HEK293 (cell line): ENCODE measurements at regions not wholly inside any gene's neighbourhood (a gene's known extent, or its start where the extent isn't known, plus 50 kb on each side); places are given as distances from the start of the nearest gene placed in this dataset.

ENCODE experiments used
- CTCF ChIA-PET: fragments of 350-600 bp; formaldehyde crosslinking; extraction: SDS; loops from one replicate; lab custom pipeline; 2021; ENCODE audit warnings: antibody characterized with exemption; lab: Yijun Ruan, JAX
- POLR2A ChIA-PET: fragments of 300-600 bp; formaldehyde crosslinking; extraction: SDS; loops from one replicate; lab custom pipeline; 2020; ENCODE audit warnings: antibody characterized with exemption, inconsistent platforms; lab: Yijun Ruan, JAX
- H3K27ac ChIP-seq: fragments of 200-500 bp; sonication (Bioruptor generic); 2 replicates; pipeline ENCODE4 v1.5.1; 2014; ENCODE audit warnings: low read depth, low read length, control low read depth, inconsistent platforms; ENCODE audit errors: extremely low read depth
- H3K36me3 ChIP-seq, 2 experiments: fragments of 200-500 bp in 1 of 2; sonication (Bioruptor generic) in 1 of 2; 1 replicate in 1 of 2; 2 replicates in 1 of 2; pipeline ENCODE4 v1.5.1; 2014 to 2017; ENCODE audit warnings: inconsistent platforms in 2 of 2, low read length in 2 of 2; ENCODE audit not compliant: control insufficient read depth in 2 of 2, insufficient read depth in 1 of 2
- H3K4me1 ChIP-seq: fragments of 200-500 bp; sonication (Bioruptor generic); 2 replicates; pipeline ENCODE4 v1.5.1; 2014; ENCODE audit warnings: mild to moderate bottlenecking, low read length, inconsistent platforms; ENCODE audit not compliant: control insufficient read depth, insufficient read depth
- H3K4me3 ChIP-seq: 2 replicates; pipeline ENCODE4 v1.5.1; 2011; ENCODE audit warnings: low read depth, mild to moderate bottlenecking, control low read depth, low read length, moderate library complexity
- H3K9me3 ChIP-seq: fragments of 200-500 bp; sonication (Bioruptor generic); 2 replicates; pipeline ENCODE4 v1.5.1; 2014; ENCODE audit warnings: low read depth, low read length, inconsistent platforms; ENCODE audit not compliant: control insufficient read depth, insufficient read depth
- EGR2 ChIP-seq: fragments of 450-650 bp; formaldehyde crosslinking; IDR thresholded peaks from 2 replicates; pipeline ENCODE4 v1.5.1; 2016; ENCODE audit warnings: low read depth, missing biosample characterization, missing genetic modification characterization
- FEZF1 ChIP-seq: fragments of 450-650 bp; formaldehyde crosslinking; IDR thresholded peaks from 2 replicates; pipeline ENCODE4 v1.5.1; 2016; ENCODE audit warnings: missing biosample characterization, missing genetic modification characterization
- GLIS1 ChIP-seq: fragments of 450-650 bp; formaldehyde crosslinking; IDR thresholded peaks from 2 replicates; pipeline ENCODE4 v1.5.1; 2016; ENCODE audit warnings: missing biosample characterization, missing genetic modification characterization
- HOXA7 ChIP-seq: sonication (generic); formaldehyde crosslinking; IDR thresholded peaks from 2 replicates; pipeline ENCODE4 v1.8.1; 2022; ENCODE audit warnings: missing genetic modification reagents, borderline replicate concordance
- KLF9 ChIP-seq: fragments of 450-650 bp; formaldehyde crosslinking; IDR thresholded peaks from 2 replicates; pipeline ENCODE4 v1.5.1; 2016; ENCODE audit warnings: missing biosample characterization, missing genetic modification characterization, low read depth
- OSR2 ChIP-seq: fragments of 450-650 bp; formaldehyde crosslinking; IDR thresholded peaks from 2 replicates; pipeline ENCODE4 v1.5.1; 2016; ENCODE audit warnings: missing biosample characterization, missing genetic modification characterization
- SCRT1 ChIP-seq: fragments of 450-650 bp; formaldehyde crosslinking; IDR thresholded peaks from 2 replicates; pipeline ENCODE4 v1.5.1; 2016; ENCODE audit warnings: missing biosample characterization, missing genetic modification characterization, borderline replicate concordance
- TRIM28 ChIP-seq: IDR thresholded peaks from 2 replicates; pipeline ENCODE4 v1.6.1; 2011; ENCODE audit warnings: low read length, control low read depth, borderline replicate concordance
- YY2 ChIP-seq: fragments of 450-650 bp; formaldehyde crosslinking; IDR thresholded peaks from 2 replicates; pipeline ENCODE4 v1.5.1; 2016; ENCODE audit warnings: missing biosample characterization, missing genetic modification characterization
- ZFP69B ChIP-seq: fragments of 450-650 bp; formaldehyde crosslinking; IDR thresholded peaks from 2 replicates; pipeline ENCODE4 v1.5.1; 2016; ENCODE audit warnings: missing biosample characterization, missing genetic modification characterization
- ZNF114 ChIP-seq: fragments of 450-650 bp; formaldehyde crosslinking; IDR thresholded peaks from 2 replicates; pipeline ENCODE4 v1.5.0; 2017; ENCODE audit warnings: missing biosample characterization, missing genetic modification characterization
- ZNF133 ChIP-seq: fragments of 450-650 bp; formaldehyde crosslinking; IDR thresholded peaks from 2 replicates; pipeline ENCODE4 v1.5.1; 2016; ENCODE audit warnings: missing biosample characterization, missing genetic modification characterization
- ZNF248 ChIP-seq: fragments of 450-650 bp; formaldehyde crosslinking; IDR thresholded peaks from 2 replicates; pipeline ENCODE4 v1.5.1; 2017; ENCODE audit warnings: missing biosample characterization, missing genetic modification characterization
- ZNF394 ChIP-seq: fragments of 450-650 bp; formaldehyde crosslinking; IDR thresholded peaks from 2 replicates; pipeline ENCODE4 v1.5.1; 2016; ENCODE audit warnings: missing biosample characterization, missing genetic modification characterization, mild to moderate bottlenecking, moderate library complexity, borderline replicate concordance
- ZNF426 ChIP-seq: fragments of 450-650 bp; formaldehyde crosslinking; IDR thresholded peaks from 2 replicates; pipeline ENCODE4 v1.5.1; 2017; ENCODE audit warnings: missing biosample characterization, missing genetic modification characterization, mild to moderate bottlenecking, inconsistent platforms, moderate library complexity
- ZNF501 ChIP-seq: fragments of 450-650 bp; formaldehyde crosslinking; IDR thresholded peaks from 2 replicates; pipeline ENCODE4 v1.5.1; 2016; ENCODE audit warnings: missing biosample characterization, missing genetic modification characterization
- ZNF624 ChIP-seq: fragments of 450-650 bp; formaldehyde crosslinking; IDR thresholded peaks from 2 replicates; pipeline ENCODE4 v1.5.1; 2017; ENCODE audit warnings: missing biosample characterization, missing genetic modification characterization
- ZNF660 ChIP-seq: fragments of 450-650 bp; IDR thresholded peaks from 2 replicates; pipeline ENCODE4 v1.5.1; 2018; ENCODE audit warnings: missing biosample characterization, mild to moderate bottlenecking, missing genetic modification characterization
- ZNF664 ChIP-seq: fragments of 450-650 bp; formaldehyde crosslinking; IDR thresholded peaks from 2 replicates; pipeline ENCODE4 v1.5.1; 2016; ENCODE audit warnings: missing biosample characterization, missing genetic modification characterization
- ZNF747 ChIP-seq: fragments of 450-650 bp; formaldehyde crosslinking; IDR thresholded peaks from 2 replicates; pipeline ENCODE4 v1.5.1; 2016; ENCODE audit warnings: missing biosample characterization, missing genetic modification characterization
- ZNF768 ChIP-seq: fragments of 450-650 bp; formaldehyde crosslinking; IDR thresholded peaks from 2 replicates; pipeline ENCODE4 v1.5.1; 2018; ENCODE audit warnings: missing biosample characterization, mild to moderate bottlenecking, missing genetic modification characterization
- ZNF776 ChIP-seq: fragments of 450-650 bp; formaldehyde crosslinking; IDR thresholded peaks from 2 replicates; pipeline ENCODE4 v1.5.0; 2017; ENCODE audit warnings: missing biosample characterization, missing genetic modification characterization, borderline replicate concordance
- ZNF792 ChIP-seq: fragments of 450-650 bp; formaldehyde crosslinking; IDR thresholded peaks from 2 replicates; pipeline ENCODE4 v1.5.1; 2016; ENCODE audit warnings: missing biosample characterization, missing genetic modification characterization
- ZSCAN16 ChIP-seq: fragments of 450-650 bp; formaldehyde crosslinking; IDR thresholded peaks from 2 replicates; pipeline ENCODE4 v1.5.1; 2016; ENCODE audit warnings: missing biosample characterization, missing genetic modification characterization
- TF ChIP-seq, protein P1 (sequence below): fragments of 450-650 bp; formaldehyde crosslinking; IDR thresholded peaks from 2 replicates; pipeline ENCODE4 v1.5.1; 2016; ENCODE audit warnings: missing biosample characterization, missing genetic modification characterization

DNA sequence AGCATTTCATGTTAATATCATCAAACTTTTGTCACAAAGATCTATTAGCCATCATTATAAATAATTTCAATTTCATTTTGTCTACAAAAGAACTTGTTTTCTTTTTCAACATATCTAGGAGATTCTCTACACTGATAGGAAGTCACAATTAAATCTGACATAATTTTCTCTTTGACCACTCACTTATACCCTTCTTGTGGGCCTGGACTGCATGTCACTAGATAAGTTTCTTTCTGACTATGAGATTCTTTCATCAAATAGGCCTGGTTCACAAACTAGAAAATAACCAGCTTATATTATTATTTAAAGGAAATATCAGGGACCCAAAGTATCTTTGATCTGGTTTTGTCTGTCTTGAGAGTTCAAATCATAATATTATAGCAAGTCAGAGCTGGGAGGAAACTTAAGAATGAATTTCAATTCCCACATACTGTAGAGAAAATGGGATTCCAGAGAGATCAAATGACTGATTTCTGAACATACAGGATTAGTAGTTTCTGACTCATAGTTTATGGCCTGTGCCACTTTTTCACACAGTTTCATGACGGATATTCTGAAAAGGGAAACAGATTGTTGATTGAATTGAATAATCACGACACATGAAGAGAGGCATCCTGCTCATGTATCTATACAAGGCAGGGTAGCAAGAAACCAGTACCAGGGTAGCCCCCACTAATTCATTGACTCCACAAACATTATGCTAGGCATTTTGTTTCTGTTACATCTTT is 355.8 kb downstream of the GPATCH2 start:
- H3K27ac ChIP-seq, result no peak overlapping the region
- no peaks in the 10 kb centered on the region for H3K9me3 ChIP-seq
- no peaks in the 10 kb centered on the region for H3K36me3 ChIP-seq
- TF ChIP-seq ZNF768 (tag by site-specific recombination) (no peak), YY2 (no peak), TRIM28 (no peak), GLIS1 (tag by site-specific recombination) (no peak), ZNF660 (tag by site-specific recombination) (no peak), KLF9 (tag by site-specific recombination) (no peak), ZNF394 (tag by site-specific recombination) (no peak), FEZF1 (tag by site-specific recombination) (no peak), SCRT1 (tag by site-specific recombination) (no peak), HOXA7 (CRISPR knock-in tag) (no peak), ZNF792 (tag by site-specific recombination) (no peak), ZNF248 (tag by site-specific recombination) (no peak), ZNF776 (tag by site-specific recombination) (no peak), ZFP69B (no peak)
- TF ChIP-seq, protein P1, sequence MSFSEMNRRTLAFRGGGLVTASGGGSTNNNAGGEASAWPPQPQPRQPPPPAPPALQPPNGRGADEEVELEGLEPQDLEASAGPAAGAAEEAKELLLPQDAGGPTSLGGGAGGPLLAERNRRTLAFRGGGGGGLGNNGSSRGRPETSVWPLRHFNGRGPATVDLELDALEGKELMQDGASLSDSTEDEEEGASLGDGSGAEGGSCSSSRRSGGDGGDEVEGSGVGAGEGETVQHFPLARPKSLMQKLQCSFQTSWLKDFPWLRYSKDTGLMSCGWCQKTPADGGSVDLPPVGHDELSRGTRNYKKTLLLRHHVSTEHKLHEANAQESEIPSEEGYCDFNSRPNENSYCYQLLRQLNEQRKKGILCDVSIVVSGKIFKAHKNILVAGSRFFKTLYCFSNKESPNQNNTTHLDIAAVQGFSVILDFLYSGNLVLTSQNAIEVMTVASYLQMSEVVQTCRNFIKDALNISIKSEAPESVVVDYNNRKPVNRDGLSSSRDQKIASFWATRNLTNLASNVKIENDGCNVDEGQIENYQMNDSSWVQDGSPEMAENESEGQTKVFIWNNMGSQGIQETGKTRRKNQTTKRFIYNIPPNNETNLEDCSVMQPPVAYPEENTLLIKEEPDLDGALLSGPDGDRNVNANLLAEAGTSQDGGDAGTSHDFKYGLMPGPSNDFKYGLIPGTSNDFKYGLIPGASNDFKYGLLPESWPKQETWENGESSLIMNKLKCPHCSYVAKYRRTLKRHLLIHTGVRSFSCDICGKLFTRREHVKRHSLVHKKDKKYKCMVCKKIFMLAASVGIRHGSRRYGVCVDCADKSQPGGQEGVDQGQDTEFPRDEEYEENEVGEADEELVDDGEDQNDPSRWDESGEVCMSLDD (tag by site-specific recombination), result no peak
- ChIA-PET POLR2A (no interaction called here), CTCF (no interaction called here)
- H3K4me3 ChIP-seq, result no peak overlapping the region
- no peaks in the 10 kb centered on the region for H3K4me1 ChIP-seq

DNA sequence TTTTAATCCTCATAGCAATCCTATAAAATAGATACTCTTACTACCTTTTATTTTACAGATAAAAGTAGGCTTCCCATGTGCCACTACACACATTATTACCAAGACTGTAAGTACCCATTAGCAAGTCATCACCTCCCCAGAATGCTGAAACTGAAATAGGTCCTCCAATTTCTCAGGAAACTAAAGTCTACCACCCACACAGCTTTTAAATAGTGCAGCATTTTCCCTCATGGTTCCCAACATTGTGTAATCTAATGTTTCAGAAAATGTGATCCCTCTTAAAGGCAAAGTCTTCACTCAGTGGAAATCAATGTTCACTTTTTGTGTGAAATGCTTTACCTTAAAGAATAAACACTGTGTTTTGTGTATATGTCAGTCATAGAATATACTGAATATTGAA is 356.5 kb downstream of the GPATCH2 start:
- no peak overlapping the region for H3K4me3 ChIP-seq
- no peaks in the 10 kb centered on the region for H3K9me3 ChIP-seq
- no peak overlapping the region for H3K27ac ChIP-seq
- POLR2A ChIA-PET, result no interaction called here
- no peaks in the 10 kb centered on the region for H3K36me3 ChIP-seq
- TF ChIP-seq EGR2 (tag by site-specific recombination) (no peak), ZNF747 (tag by site-specific recombination) (no peak)
- CTCF ChIA-PET, result no interaction called here
- no peaks in the 10 kb centered on the region for H3K4me1 ChIP-seq

GRCh38 chr1:217273866-217274265 is 357.0 kb downstream of the GPATCH2 start:
- CTCF ChIA-PET, result no interaction called here
- Histone ChIP-seq H3K36me3 (no peaks in the 10 kb centered on the region), H3K27ac (no peak overlapping the region), H3K4me1 (no peaks in the 10 kb centered on the region), H3K9me3 (no peaks in the 10 kb centered on the region), H3K4me3 (no peak overlapping the region)
- no peak for TF ChIP-seq ZNF660 (tag by site-specific recombination)
- no peak for TF ChIP-seq ZNF664 (tag by site-specific recombination)
- TF ChIP-seq ZNF114 (tag by site-specific recombination), result no peak
- TF ChIP-seq ZNF426, result no peak
- no peak for TF ChIP-seq ZSCAN16 (tag by site-specific recombination)
- TF ChIP-seq ZNF776 (tag by site-specific recombination), result no peak
- TF ChIP-seq ZNF501, result no peak
- TF ChIP-seq ZFP69B, result no peak
- no peak for TF ChIP-seq OSR2 (tag by site-specific recombination)
- TF ChIP-seq ZNF133 (tag by site-specific recombination), result no peak
- no peak for TF ChIP-seq ZNF624 (tag by site-specific recombination)
- POLR2A ChIA-PET, result no interaction called here
